Frontal cortex (tissue), 3 donors: ENCODE measurements at regions not wholly inside any gene's neighbourhood (a gene's known extent, or its start where the extent isn't known, plus 50 kb on each side); places are given as distances from the start of the nearest gene placed in this dataset.
"Not testable (repeated sequence)": the region's sequence is repeated elsewhere in the genome, so short reads cannot be mapped to it uniquely, and the experiment has no call there.

Experiments
- DNase-seq, 2 donors: peaks; one replicate each; pipeline ENCODE4 v3.0.0; 2012; ENCODE audit warnings: low spot score in 2 of 2
- FAIRE-seq: peaks from 2 replicates; lab custom pipeline; 2012; peaks lifted over from hg19 to GRCh38; lab: Jason Lieb, UNC
- donor health status: control.
- donor health status: control.
- donor health status: control.

- DNase-seq = no peak
- FAIRE-seq = no peak
Measured at GRCh38 chr3:80445053-80445452, 677.3 kb upstream of the ROBO1 start.

- FAIRE-seq = no peak
- no peak for DNase-seq
Measured at GRCh38 chr3:80439490-80439889, 671.7 kb upstream of the ROBO1 start.

- no peak for FAIRE-seq
- DNase-seq = no peak
Measured at GRCh38 chr3:80434366-80434765, 666.6 kb upstream of the ROBO1 start.

- DNase-seq = no peak
- no peak for FAIRE-seq
Measured at GRCh38 chr3:80424951-80425350, 657.2 kb upstream of the ROBO1 start.

GRCh38 chr3:80408030-80408721, 640.4 kb upstream of the ROBO1 start:
- FAIRE-seq (no peak), DNase-seq (no peak)

GRCh38 chr3:80405618-80406017, 637.8 kb upstream of the ROBO1 start:
- DNase-seq (no peak), FAIRE-seq (no peak)

- FAIRE-seq = no peak
Measured at GRCh38 chr3:80395023-80395422, 627.2 kb upstream of the ROBO1 start.

GRCh38 chr3:80391573-80391972, 623.8 kb upstream of the ROBO1 start:
- DNase-seq (no peak), FAIRE-seq (no peak)

More at GRCh38 chr3:80395023-80395422, 627.2 kb upstream of the ROBO1 start:
- DNase-seq = no peak

GRCh38 chr3:80384811-80385210, 617.0 kb upstream of the ROBO1 start:
- no peak for DNase-seq
- FAIRE-seq = no peak

GRCh38 chr3:80374423-80374822, 606.6 kb upstream of the ROBO1 start:
- FAIRE-seq (peak; percentile 96), DNase-seq (no peak)

GRCh38 chr3:80368616-80369015, 600.8 kb upstream of the ROBO1 start:
- DNase-seq = no peak
- no peak for FAIRE-seq

GRCh38 chr3:80366808-80367548, 599.2 kb upstream of the ROBO1 start:
- no peak for FAIRE-seq
- no peak for DNase-seq

- FAIRE-seq = no peak
Measured at GRCh38 chr3:80357761-80358160, 590.0 kb upstream of the ROBO1 start.

GRCh38 chr3:80355144-80355543, 587.3 kb upstream of the ROBO1 start:
- DNase-seq (no peak), FAIRE-seq (no peak)

More at GRCh38 chr3:80357761-80358160, 590.0 kb upstream of the ROBO1 start:
- DNase-seq = no peak

GRCh38 chr3:80351201-80351600, 583.4 kb upstream of the ROBO1 start:
- DNase-seq (no peak), FAIRE-seq (no peak)

- FAIRE-seq = no peak
- no peak for DNase-seq
Measured at GRCh38 chr3:80350771-80351170, 583.0 kb upstream of the ROBO1 start.

- no peak for FAIRE-seq
Measured at GRCh38 chr3:80338366-80338765, 570.6 kb upstream of the ROBO1 start.

GRCh38 chr3:80334534-80334933, 566.7 kb upstream of the ROBO1 start:
- FAIRE-seq (no peak), DNase-seq (no peak)

More at GRCh38 chr3:80338366-80338765, 570.6 kb upstream of the ROBO1 start:
- DNase-seq = no peak

- DNase-seq = no peak
- FAIRE-seq = no peak
Measured at GRCh38 chr3:80331494-80332170, 563.8 kb upstream of the ROBO1 start.

GRCh38 chr3:80314541-80314940, 546.7 kb upstream of the ROBO1 start:
- DNase-seq, FAIRE-seq: not testable (repeated sequence)

- DNase-seq (no peak), FAIRE-seq (no peak)
Measured at GRCh38 chr3:80308637-80309036, 540.8 kb upstream of the ROBO1 start.
